Ovary (tissue), 3 donors: ENCODE measurements at regions not wholly inside any gene's neighbourhood (a gene's known extent, or its start where the extent isn't known, plus 50 kb on each side); places are given as distances from the start of the nearest gene placed in this dataset.

ENCODE experiments used
- EP300 ChIP-seq: sonication (generic); formaldehyde crosslinking; IDR thresholded peaks from one replicate; pipeline ENCODE4 v1.6.1; 2017; ENCODE audit warnings: antibody characterized with exemption
- POLR2A ChIP-seq: fragments of 450-650 bp; IDR thresholded peaks from one replicate; pipeline ENCODE4 v1.6.1; 2017; ENCODE audit warnings: antibody characterized with exemption, mild to moderate bottlenecking, moderate library complexity
- TF ChIP-seq, protein P1 (sequence below), 3 donors: fragments of 450-650 bp in 2 of 3; fragments of 200-600 bp in 1 of 3; IDR thresholded peaks; one replicate each; pipeline versions ENCODE4 v1.5.1 to v1.8.0; 2016 to 2022; ENCODE audit warnings: antibody characterized with exemption in 3 of 3, mild to moderate bottlenecking in 1 of 3
- donor health status: DM: no; HTN: no; CAD: no.

DNA sequence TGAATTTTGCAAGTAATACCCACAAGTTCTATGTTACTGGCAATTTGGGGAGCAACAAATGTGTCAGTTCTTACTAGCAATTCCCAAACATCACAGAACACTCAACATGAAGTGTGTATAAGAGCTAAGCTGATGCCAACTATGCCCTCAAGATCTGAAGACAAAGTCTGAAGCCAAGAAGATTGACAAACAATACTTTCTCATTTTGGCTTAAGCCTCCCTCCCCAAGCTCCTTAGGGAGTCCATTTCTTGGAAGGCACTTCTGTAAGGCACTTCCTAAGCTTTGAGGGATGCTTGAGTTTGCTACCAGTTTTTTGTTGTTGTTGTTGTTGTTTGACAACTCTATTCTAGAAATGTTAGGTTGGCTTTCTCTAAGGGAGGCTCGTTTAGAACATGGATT lies 154.4 kb upstream of the ZNF644 start:
- TF ChIP-seq POLR2A (no peak), EP300 (no peak)
- TF ChIP-seq, protein P1, sequence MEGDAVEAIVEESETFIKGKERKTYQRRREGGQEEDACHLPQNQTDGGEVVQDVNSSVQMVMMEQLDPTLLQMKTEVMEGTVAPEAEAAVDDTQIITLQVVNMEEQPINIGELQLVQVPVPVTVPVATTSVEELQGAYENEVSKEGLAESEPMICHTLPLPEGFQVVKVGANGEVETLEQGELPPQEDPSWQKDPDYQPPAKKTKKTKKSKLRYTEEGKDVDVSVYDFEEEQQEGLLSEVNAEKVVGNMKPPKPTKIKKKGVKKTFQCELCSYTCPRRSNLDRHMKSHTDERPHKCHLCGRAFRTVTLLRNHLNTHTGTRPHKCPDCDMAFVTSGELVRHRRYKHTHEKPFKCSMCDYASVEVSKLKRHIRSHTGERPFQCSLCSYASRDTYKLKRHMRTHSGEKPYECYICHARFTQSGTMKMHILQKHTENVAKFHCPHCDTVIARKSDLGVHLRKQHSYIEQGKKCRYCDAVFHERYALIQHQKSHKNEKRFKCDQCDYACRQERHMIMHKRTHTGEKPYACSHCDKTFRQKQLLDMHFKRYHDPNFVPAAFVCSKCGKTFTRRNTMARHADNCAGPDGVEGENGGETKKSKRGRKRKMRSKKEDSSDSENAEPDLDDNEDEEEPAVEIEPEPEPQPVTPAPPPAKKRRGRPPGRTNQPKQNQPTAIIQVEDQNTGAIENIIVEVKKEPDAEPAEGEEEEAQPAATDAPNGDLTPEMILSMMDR (IDR thresholded peaks at IDR 0.05) = no peak
